G401.6 (cell line): ENCODE measurements at regions not wholly inside any gene's neighbourhood (a gene's known extent, or its start where the extent isn't known, plus 50 kb on each side); places are given as distances from the start of the nearest gene placed in this dataset.

Source experiments
- FAIRE-seq: peaks from 2 replicates; lab custom pipeline; 2012; peaks lifted over from hg19 to GRCh38; lab: Jason Lieb, UNC

DNA sequence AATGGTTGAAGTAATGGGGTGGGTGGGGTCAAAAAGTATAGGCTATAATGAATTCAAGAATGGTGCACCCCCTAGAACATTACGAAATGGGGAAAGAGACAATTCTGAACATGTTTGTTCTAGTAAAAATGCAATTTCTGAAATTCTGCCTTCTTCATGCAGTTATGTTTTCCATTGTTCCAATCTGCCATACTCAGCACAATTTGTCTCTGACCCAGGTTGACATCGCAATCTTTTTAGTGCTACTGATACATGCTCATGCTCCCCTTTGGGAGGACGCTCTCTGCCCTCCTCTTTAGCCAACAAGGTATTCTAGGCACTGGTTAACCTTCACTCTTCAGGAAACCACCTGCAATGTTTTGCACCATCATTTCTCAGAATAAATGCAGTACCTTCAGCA lies 1303.9 kb upstream of the PIK3C3 start:
- no peak for FAIRE-seq

- FAIRE-seq = no peak
Measured at GRCh38 chr18:40642692-40643229, 1312.3 kb upstream of the PIK3C3 start.

DNA sequence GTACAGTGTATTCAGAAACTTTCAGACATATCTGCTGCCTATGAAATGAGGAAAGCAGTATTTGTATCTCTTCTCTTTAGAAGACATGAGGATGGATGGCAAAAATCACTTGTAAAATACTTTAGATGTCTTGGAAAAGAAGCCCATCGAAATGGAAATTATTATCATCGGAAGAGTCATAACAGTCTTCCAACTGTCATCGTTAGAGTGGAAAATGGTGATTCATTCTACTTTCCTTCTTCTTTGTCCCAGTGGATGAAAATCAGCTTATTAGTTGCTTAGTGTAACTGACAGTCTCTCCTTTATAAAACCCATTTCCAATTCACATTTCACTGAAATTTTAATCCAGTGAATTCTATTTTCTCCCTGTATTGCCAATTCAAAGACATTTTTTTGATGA lies 1323.7 kb upstream of the PIK3C3 start:
- FAIRE-seq = no peak

GRCh38 chr18:40630496-40630895 lies 1324.5 kb upstream of the PIK3C3 start:
- FAIRE-seq = no peak

- FAIRE-seq = no peak
Measured at GRCh38 chr18:40624959-40625358, 1330.1 kb upstream of the PIK3C3 start.

- FAIRE-seq = no peak
Measured at GRCh38 chr18:40613721-40614120, 1341.3 kb upstream of the PIK3C3 start.

DNA sequence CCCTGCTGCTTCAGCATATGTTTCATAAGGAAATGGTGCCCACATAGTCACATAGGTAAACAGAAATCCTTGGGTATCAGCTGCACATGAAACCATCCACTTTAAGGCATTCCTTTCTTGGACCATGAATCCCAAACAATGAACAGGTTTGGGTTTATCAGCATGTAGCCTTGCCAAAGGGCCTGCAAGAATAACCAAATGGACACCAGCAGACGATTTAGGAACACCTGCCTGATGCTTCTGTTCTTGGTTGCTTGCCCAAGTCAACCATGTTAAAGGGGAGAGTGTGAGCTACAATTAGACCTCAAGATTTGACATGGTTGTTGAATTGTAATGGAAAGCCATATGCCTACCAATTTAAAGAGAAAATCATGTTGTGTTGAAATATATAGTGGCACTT lies 1342.7 kb upstream of the PIK3C3 start:
- FAIRE-seq = no peak

- no peak for FAIRE-seq
Measured at GRCh38 chr18:40608226-40608625, 1346.8 kb upstream of the PIK3C3 start.

- no peak for FAIRE-seq
Measured at GRCh38 chr18:40607542-40608148, 1347.4 kb upstream of the PIK3C3 start.

DNA sequence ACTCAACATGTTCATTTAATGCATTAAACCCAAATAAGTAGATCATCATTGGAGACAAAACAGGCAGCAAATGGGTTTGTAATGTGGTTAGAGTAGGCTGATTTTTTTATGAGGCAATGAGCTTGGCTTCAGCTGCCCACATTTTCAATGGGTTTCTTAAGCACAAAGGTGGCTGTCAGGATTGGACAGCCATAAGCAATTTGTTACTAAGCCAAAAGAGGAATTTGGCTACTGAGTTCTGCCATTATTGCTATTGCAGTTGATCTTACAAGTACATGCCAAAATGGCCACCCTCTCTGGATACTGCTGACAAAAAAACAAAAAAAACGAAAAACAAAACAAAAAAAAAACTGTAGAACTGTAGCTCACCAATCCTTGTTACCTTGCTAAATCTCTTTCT lies 1348.0 kb upstream of the PIK3C3 start:
- no peak for FAIRE-seq

- FAIRE-seq = no peak
Measured at GRCh38 chr18:40583671-40584070, 1371.4 kb upstream of the PIK3C3 start.

DNA sequence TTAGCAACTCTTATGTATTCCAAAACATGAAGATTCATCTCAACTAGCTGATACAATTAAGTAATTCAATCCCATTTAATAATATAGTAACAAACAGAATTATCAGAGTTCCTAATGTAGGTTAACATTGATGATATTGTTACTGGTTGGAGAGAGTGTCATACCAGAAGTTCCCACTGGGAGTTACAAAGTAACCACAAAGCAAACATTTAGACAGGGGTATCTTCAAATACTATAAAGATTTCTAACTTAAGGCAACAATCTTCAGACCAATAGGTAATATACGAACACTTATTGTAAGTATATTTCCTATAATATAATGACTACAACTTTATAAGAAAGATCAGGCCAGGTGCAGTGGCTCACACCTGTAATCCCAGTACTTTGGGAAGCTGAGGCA lies 1372.9 kb upstream of the PIK3C3 start:
- FAIRE-seq = no peak

GRCh38 chr18:40577981-40578365 lies 1377.1 kb upstream of the PIK3C3 start:
- FAIRE-seq = no peak

DNA sequence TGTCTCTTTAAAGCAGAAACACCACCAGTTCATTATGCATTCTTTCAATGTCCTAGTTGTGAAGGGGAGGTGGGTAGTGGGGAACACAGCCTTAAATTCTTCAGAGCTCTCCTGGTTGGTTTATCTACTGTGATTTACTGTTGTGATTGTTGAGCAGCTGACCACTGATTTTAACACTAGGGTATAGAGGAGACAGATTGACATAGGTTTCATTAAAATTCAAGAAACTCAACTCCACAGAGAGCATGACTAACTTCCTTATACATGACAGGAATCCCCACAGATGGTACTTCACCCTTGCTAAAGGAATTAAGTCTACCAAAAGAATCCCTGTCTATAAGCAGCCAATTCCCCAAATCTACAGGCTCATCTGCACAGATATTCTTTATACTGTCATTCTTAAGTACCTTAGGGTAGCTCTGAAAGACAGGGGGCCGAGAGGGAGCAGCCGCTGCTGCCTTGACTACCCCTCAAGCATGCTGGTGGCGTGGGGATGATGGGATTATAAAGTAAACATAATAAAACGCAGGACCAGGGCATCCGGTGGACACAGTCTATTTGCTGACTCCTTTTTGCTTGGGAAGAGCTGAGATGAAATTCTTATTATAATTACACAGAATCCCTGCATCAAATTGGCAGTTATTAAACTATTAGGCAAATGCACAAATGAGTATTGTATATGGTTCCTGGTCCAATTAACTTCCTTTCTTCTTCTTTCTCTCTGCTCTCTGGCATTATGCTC lies 1377.6 kb upstream of the PIK3C3 start:
- FAIRE-seq = no peak

DNA sequence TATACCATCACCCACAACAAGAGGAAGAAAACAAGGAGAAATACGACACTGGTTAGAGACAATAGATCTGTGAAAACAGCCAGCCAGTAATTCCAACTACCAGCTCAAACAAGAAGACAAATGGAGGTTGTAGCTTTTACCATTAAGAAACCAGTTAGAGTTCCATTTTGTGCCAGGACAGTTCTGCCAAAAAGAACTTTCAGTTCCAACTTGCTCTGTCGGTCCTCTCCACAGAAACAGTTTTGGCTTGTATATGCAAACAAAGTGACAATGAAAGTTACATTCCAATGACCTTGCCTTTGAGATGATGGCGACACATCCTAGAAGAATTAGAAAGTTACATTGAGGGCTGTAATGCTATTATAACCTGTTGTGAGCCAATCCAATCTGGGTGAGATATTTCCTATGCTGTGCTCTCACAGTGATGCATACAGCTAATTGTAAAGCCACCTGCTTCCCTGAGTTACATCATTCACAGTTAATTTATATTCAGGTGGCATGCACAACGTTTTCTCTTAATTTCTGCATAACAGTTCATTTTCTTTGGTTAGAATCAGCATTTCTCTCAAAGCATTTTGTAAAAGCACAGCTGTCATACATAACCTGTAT lies 1378.4 kb upstream of the PIK3C3 start:
- no peak for FAIRE-seq

GRCh38 chr18:40570615-40571014 lies 1384.4 kb upstream of the PIK3C3 start:
- no peak for FAIRE-seq

GRCh38 chr18:40569605-40570004 lies 1385.4 kb upstream of the PIK3C3 start:
- FAIRE-seq = no peak

GRCh38 chr18:40566510-40566844 lies 1388.6 kb upstream of the PIK3C3 start:
- FAIRE-seq = no peak

DNA sequence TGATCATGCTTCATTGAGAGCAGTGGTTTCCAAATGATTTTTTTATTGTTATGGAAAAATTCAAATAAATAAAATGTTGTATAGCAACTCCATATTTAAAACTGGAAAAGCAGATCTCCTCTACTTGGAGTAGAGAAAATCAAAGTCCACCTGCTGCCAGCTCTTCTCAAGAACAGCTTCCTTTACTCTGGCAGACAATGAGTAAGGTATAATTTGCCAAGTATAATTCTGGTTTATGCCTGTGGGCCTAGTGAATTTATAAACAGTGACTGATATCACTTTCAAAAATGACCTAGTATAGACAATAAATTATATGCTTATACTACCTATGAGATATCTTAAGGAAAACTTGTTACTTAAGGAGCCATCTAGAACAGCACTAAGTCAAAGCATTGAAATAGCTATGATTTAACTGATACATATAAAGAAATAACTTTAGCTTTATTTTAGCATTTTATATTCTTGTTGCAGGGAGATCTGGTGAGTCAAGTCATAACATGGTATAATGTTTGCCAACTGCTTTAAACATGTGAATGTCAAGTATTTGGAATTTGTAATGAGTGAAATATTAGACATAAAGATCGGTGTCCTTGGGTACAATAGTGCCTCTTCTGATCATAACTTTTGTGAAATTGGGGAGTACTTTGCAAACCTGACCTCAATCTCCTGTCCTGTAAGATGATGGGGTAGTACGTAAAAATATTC lies 1389.1 kb upstream of the PIK3C3 start:
- no peak for FAIRE-seq

DNA sequence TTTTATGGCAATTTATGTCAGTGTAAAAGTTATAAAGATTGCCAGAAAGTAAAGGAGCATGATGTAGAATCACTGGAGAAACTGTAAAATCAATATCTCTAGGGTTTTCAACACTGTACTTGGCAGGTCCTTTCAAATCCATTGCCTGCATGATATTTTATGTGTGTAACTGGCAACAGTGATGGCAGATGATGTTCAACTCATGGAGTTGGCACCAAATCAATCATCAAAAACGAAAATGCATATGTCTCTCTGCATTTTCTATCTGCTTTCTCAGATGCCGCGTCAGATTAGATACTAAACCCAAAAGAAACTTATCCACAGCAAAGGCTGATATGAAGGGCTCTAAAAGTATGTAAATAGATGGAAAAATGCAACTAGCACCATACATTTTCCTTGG lies 1395.5 kb upstream of the PIK3C3 start:
- FAIRE-seq = no peak

DNA sequence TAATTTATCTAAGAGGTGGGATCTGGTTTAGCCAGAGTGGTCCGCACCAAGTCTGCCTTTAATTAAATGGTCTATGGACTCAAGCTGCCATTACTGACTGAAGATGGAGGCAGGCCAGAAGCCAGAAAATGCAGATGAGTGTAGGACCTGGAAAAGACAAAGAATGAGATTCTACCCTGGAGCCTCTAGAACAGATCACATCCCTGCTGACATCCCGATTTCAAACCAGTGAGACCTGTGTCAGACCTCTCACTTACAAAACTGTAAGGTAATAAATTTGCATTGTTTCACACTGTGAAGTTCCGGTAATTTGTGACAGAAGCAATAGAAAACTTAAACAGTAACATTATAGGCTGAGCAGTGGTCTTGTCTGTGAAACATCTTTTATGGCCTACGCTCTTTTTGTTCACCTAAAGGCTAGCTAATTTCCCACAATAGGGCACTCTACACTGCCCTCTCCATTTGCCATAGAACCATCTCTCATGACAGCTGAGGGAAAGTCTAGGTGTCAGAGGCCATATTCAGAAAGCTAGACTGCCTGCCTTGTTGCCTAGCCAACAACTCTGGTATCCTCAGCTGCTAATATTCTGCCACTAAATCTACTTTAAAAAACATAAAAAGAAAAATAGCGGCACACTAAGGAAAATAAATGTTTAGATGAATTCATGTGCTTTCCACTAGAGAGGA lies 1396.2 kb upstream of the PIK3C3 start:
- FAIRE-seq = no peak

GRCh38 chr18:40555914-40556313 lies 1399.1 kb upstream of the PIK3C3 start:
- FAIRE-seq = no peak

DNA sequence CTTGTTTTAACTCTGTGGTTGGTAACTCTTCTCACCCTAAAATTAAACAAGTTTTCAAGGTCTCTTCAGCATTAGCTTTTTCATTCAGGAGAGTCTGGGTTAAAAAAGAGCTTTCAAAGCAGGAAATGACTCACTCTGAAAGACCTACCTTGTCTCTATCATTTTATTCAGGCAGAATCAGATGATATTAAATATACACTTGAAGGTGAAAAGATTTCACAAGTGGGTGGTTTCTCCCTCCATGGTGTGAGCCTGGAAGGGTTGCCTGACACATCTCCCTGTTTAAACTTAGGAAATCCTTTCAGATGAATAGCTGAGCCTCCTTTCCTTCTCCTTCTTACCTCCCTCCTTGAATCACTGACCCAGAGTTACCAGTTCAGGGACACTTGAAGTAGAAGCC lies 1402.0 kb upstream of the PIK3C3 start:
- FAIRE-seq = no peak
